ENCODE measurements at regions not wholly inside any gene's neighbourhood (a gene's known extent, or its start where the extent isn't known, plus 50 kb on each side); places are given as distances from the start of the nearest gene placed in this dataset.

DNA sequence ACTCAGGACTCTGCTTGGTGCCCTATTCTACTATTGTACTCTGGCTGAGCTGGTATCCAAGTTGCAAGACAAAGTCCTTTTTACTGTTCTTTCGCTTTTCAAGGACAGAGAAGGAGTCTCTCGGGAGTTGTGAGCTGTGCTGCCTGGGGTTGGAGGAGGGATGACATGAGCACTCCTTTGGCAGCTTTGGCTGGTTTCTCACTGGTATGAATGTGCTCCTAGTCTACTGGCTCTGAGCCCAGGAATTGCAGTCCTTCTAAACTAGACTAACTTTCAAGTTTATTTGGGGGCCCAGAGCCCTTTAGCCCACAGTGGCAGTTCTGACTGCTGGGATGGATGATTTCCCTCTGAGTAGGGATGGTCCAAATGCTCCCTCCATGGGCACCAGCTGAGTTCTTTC, 997.1 kb downstream of the RAB28 start:
- TF ChIP-seq, protein P1, sequence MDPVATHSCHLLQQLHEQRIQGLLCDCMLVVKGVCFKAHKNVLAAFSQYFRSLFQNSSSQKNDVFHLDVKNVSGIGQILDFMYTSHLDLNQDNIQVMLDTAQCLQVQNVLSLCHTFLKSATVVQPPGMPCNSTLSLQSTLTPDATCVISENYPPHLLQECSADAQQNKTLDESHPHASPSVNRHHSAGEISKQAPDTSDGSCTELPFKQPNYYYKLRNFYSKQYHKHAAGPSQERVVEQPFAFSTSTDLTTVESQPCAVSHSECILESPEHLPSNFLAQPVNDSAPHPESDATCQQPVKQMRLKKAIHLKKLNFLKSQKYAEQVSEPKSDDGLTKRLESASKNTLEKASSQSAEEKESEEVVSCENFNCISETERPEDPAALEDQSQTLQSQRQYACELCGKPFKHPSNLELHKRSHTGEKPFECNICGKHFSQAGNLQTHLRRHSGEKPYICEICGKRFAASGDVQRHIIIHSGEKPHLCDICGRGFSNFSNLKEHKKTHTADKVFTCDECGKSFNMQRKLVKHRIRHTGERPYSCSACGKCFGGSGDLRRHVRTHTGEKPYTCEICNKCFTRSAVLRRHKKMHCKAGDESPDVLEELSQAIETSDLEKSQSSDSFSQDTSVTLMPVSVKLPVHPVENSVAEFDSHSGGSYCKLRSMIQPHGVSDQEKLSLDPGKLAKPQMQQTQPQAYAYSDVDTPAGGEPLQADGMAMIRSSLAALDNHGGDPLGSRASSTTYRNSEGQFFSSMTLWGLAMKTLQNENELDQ (tag by site-specific recombination; IDR thresholded peaks at IDR 0.05; ENCODE audit: low read depth): no peak
- TF ChIP-seq YY2 (tag by site-specific recombination; IDR thresholded peaks at IDR 0.05) (no peak), TCF7L2 (IDR thresholded peaks at IDR 0.05; ENCODE audit: borderline replicate concordance, low read depth, low read length) (no peak)
